Fibroblast of pulmonary artery (primary cell): ENCODE measurements at regions not wholly inside any gene's neighbourhood (a gene's known extent, or its start where the extent isn't known, plus 50 kb on each side); places are given as distances from the start of the nearest gene placed in this dataset.

Experiments
- DNase-seq: peaks from one replicate; pipeline ENCODE4 v3.0.0-alpha.2; 2010; ENCODE audit warnings: low read depth
- H3K4me3 ChIP-seq: replicated peaks from 2 replicates; pipeline ENCODE4 v1.5.1; 2011; ENCODE audit warnings: low read depth, mild to moderate bottlenecking, control low read depth, low read length, moderate library complexity
- TF ChIP-seq, protein P1 (sequence below): IDR thresholded peaks from 2 replicates; pipeline ENCODE4 v1.5.1; 2011; ENCODE audit warnings: mild to moderate bottlenecking, control low read depth, low read length, inconsistent platforms; ENCODE audit errors: missing control alignments

DNA sequence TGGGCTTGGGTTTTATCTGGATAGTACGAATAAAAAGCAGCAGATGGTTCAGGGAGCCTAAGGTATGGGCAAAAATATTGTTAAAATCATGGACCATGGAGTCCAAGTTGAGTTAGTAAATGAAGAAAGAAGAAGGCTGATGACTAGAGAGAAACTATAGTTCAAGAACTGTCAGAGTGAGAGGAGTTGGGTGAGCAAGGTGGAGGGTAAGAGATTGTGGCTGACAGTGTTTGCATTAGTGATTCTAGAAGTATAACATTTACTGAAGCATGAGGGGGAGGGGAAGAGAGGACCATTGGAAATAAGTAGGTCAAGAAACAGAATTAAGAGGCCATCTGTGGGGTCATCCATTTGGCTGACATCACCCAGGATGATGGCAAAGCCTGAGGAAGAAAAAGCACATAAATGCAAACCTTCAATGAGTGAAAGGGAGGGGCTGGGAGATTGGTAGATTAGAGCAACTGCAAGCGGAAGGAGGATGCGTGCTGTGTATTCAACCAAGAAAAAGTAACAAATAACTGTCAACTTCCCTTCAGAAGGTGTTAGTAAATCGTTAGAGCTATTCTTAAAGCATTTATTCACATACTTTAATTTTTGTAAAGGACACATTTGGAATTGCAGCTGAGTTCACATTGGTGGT lies 392.8 kb downstream of the TSN start:
- no peak for DNase-seq
- TF ChIP-seq, protein P1, sequence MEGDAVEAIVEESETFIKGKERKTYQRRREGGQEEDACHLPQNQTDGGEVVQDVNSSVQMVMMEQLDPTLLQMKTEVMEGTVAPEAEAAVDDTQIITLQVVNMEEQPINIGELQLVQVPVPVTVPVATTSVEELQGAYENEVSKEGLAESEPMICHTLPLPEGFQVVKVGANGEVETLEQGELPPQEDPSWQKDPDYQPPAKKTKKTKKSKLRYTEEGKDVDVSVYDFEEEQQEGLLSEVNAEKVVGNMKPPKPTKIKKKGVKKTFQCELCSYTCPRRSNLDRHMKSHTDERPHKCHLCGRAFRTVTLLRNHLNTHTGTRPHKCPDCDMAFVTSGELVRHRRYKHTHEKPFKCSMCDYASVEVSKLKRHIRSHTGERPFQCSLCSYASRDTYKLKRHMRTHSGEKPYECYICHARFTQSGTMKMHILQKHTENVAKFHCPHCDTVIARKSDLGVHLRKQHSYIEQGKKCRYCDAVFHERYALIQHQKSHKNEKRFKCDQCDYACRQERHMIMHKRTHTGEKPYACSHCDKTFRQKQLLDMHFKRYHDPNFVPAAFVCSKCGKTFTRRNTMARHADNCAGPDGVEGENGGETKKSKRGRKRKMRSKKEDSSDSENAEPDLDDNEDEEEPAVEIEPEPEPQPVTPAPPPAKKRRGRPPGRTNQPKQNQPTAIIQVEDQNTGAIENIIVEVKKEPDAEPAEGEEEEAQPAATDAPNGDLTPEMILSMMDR, result no peak
- no peak overlapping the region for H3K4me3 ChIP-seq

DNA sequence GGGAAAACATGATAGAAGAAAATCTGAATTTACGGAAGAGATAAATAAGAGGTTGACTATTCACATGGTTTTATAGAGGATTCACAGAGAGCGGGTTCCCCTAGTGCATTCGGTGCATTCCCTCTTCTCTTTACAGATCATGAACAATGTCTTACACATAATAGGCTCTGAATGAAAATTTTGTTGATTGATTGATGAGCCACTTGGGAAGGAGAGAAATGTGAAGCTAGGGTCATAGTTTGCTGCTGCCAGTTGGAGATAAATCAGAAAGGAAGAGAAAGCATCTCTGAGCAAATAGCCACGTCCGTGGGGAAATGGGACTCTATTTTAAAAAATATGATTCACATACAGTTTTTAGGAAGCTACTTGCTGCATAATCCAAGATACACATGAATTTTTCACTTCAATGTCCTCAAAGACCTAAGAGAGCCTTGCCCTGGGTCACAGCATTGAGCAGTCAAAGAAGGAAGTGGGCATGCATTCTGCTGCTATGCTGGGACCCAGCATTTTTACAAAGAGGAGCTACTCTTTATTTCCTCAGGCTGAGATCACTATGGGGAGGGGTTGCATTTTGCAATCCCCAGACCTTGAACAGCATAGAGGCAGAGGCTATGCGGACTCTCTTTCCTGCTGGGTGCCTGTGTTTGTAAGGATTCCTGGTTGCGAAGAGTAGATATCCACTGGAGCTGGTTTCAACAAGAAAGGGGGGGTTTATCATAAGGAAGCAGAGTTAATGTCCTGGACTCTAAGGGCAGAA lies 395.3 kb downstream of the TSN start:
- DNase-seq, result no peak
- H3K4me3 ChIP-seq, result no peak overlapping the region
- TF ChIP-seq, protein P1, result no peak

DNA sequence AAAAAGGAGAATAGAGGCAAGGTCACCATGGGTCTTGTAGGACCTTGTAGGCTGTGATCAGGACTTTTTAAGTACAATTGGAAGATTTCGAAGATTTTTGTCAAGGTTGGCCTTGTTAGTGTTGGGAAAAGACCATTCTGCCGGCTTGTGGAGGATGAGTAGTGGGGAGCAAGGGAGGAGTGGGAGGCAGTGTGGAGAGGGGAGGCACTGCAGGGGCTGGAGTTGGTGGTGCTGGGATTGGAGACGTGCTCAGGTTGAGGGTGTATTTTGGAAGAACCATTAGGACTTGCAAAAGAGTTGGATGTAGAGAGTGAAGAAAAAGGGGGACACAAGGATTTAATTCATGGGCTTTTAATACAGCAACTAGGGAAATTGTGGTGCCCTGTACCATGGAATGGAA lies 397.1 kb downstream of the TSN start:
- TF ChIP-seq, protein P1, result no peak
- DNase-seq, result no peak
- no peak overlapping the region for H3K4me3 ChIP-seq

DNA sequence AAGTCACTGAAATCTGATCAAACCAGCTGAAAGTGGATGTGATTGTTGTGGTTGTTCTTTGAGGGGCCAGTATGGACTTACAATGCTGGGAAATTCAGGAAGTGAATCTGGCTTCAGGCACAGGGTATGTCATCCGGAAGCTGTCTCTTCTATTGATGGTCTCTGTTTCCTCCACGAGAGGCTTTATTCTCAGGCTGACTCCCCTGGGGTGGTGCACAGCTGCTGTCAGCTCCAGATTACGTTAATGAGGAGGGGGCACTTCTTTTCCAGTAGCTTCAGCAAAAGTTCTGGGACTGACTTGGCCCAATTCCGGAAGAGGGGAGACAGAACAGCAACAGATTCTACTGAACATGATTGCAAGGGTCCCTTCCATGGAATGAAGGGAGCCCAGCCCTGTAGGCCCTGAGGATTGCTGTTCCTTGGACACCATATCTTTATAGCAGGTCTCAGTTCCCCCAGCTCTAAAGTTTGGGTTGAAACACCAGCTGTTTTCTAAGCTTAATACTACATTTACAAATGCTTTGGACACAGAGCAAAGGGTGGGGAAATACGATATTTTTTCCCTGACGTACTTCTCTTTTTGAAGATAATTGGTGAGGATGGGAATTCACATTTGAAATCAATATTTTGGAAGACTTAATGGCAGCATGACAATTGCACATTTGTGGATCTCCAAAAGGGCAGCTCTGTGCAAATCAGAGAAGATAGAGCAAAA lies 400.9 kb downstream of the TSN start:
- H3K4me3 ChIP-seq, result no peak overlapping the region
- TF ChIP-seq, protein P1, result no peak
- DNase-seq, result no peak

DNA sequence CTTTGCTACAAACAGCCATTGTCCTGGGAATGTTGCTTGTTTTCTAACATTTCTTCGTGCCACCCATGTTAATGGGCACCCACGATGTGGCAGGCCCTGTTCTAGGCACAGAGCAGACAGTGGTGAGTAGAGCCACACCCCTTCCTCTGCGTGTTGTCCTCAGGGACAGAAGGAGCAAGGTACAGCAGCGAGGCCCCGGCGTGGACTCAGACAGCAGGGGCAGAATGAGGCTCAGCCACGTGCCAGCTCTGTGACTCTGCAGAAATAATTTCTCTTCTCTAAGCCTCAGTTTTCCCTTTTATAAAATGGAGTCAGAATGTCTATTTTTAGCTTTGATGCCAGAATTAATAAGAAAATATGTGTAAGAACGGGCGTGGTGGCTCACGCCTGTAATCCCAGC lies 401.7 kb downstream of the TSN start:
- TF ChIP-seq, protein P1, result no peak
- no peak for DNase-seq
- H3K4me3 ChIP-seq, result no peak overlapping the region

DNA sequence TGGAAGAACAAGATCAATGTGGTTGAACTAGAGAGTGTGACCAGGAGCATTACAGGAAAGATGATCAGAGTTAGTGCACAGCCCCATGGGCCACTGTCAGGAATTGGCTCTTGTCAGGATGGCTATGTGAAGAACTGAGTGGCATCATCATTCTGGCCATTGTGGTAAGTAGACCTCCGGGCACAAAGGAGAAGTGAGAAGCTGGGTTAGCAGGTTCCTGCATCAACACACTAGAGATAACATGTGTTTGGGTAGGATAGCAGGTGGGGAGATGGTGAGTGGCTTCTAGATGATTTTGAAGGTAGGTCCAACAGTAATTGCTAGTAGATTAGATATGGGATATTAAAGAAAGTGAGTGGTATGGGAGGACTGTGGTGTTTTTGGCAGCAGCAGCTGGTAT lies 408.2 kb downstream of the TSN start:
- TF ChIP-seq, protein P1, result no peak
- no peak for DNase-seq
- H3K4me3 ChIP-seq, result no peak overlapping the region
